Subcutaneous abdominal adipose tissue (tissue), 5 donors: ENCODE measurements at regions not wholly inside any gene's neighbourhood (a gene's known extent, or its start where the extent isn't known, plus 50 kb on each side); places are given as distances from the start of the nearest gene placed in this dataset.

Experiments
- H3K27ac ChIP-seq: one replicate; pipeline ENCODE4 v1.7.0; 2013; ENCODE audit warnings: low read depth, mild to moderate bottlenecking, inconsistent platforms, low read length, moderate library complexity
- H3K27me3 ChIP-seq, 5 donors: one replicate each; pipeline ENCODE4 v1.7.0; 2013; ENCODE audit warnings: low read length in 5 of 5, inconsistent platforms in 1 of 5; ENCODE audit not compliant: control insufficient read depth in 5 of 5, insufficient read depth in 4 of 5
- H3K36me3 ChIP-seq, 5 donors: one replicate each; pipeline ENCODE4 v1.7.0; 2013; ENCODE audit warnings: low read length in 5 of 5; ENCODE audit not compliant: control insufficient read depth in 5 of 5, insufficient read depth in 5 of 5
- H3K4me1 ChIP-seq, 5 donors: one replicate each; pipeline ENCODE4 v1.7.0; 2013; ENCODE audit warnings: low read length in 5 of 5, mild to moderate bottlenecking in 3 of 5, moderate library complexity in 1 of 5; ENCODE audit not compliant: control insufficient read depth in 5 of 5, insufficient read depth in 5 of 5
- H3K4me3 ChIP-seq, 5 donors: one replicate each; pipeline ENCODE4 v1.7.0; 2013; ENCODE audit warnings: low read length in 5 of 5, low read depth in 1 of 5
- H3K9ac ChIP-seq, 5 donors: one replicate each; pipeline ENCODE4 v1.7.0; 2013; ENCODE audit warnings: low read length in 5 of 5, mild to moderate bottlenecking in 4 of 5, moderate library complexity in 3 of 5
- H3K9me3 ChIP-seq, 5 donors: one replicate each; pipeline ENCODE4 v1.7.0; 2013; ENCODE audit warnings: low read length in 5 of 5; ENCODE audit not compliant: control insufficient read depth in 5 of 5
- donor health status: healthy.
- donor health status: healthy.
- donor health status: healthy.
- donor health status: healthy.
- donor health status: healthy.

DNA sequence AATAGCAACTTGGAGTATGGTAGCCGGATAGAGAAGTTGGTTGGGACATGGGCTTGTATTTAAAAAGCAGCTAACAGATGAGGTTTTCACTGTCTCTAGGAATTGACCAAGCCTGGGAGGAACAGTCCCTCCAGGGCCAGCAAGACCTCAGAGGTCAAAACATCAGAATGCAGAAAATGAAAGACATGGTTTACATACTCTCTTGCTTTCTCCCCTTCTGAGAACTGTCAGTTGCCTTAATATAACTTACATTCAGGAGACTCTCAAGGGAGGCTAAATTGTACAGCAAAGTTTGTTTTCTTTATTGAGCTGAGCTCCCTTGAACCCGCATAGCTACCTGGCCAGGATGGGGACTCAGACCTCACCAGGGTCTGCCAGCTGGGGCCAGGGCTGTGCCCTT lies 179.3 kb downstream of the GAS1 start:
- no peak overlapping the region for H3K4me3 ChIP-seq
- peaks cover 0 to 3% (median 0%) of the 10 kb centered on the region in 5 donors for H3K27me3 ChIP-seq
- no peak overlapping the region for H3K9ac ChIP-seq
- H3K27ac ChIP-seq, result no peak overlapping the region
- no peaks in the 10 kb centered on the region for H3K9me3 ChIP-seq
- peaks cover 0 to 29% (median 10%) of the 10 kb centered on the region in 5 donors for H3K4me1 ChIP-seq
- no peaks in the 10 kb centered on the region for H3K36me3 ChIP-seq

GRCh38 chr9:86767373-86767772 lies 179.9 kb downstream of the GAS1 start:
- Histone ChIP-seq H3K9ac (no peak overlapping the region), H3K27me3 (peaks cover 0 to 3% (median 0%) of the 10 kb centered on the region in 5 donors), H3K27ac (no peak overlapping the region), H3K36me3 (no peaks in the 10 kb centered on the region), H3K4me3 (no peak overlapping the region), H3K9me3 (no peaks in the 10 kb centered on the region), H3K4me1 (peaks cover 0 to 29% (median 10%) of the 10 kb centered on the region in 5 donors)

GRCh38 chr9:86766912-86767311 lies 180.4 kb downstream of the GAS1 start:
- Histone ChIP-seq H3K36me3 (no peaks in the 10 kb centered on the region), H3K9ac (no peak overlapping the region), H3K27ac (no peak overlapping the region), H3K27me3 (peaks cover 0 to 2% (median 0%) of the 10 kb centered on the region in 5 donors), H3K4me3 (no peak overlapping the region), H3K9me3 (no peaks in the 10 kb centered on the region), H3K4me1 (peaks cover 0 to 25% (median 10%) of the 10 kb centered on the region in 5 donors)

DNA sequence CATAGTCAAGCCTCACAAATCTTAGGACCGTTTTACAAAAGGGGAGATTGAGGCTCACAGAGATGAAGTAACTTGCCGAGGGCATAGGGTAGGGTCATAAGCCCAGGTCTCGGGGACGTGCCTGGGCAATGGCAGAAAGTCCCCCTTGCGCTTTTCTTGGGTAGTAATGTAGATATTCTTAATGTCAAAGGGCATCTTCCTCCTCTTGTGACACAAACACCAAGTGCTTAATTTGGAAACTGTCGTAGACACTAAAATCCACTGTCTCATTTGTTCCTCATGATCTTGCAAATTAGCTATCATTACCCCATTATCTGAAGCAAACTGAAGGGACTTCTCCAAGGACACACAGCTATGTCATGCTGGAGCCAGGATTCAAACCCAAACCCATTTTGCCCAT lies 180.8 kb downstream of the GAS1 start:
- Histone ChIP-seq H3K9ac (no peak overlapping the region), H3K27ac (no peak overlapping the region), H3K27me3 (no peaks in the 10 kb centered on the region), H3K4me3 (no peak overlapping the region), H3K4me1 (peaks cover 0 to 23% (median 10%) of the 10 kb centered on the region in 5 donors), H3K36me3 (no peaks in the 10 kb centered on the region), H3K9me3 (no peaks in the 10 kb centered on the region)

GRCh38 chr9:86765746-86766430 lies 181.4 kb downstream of the GAS1 start:
- Histone ChIP-seq H3K27ac (no peak overlapping the region), H3K9ac (no peak overlapping the region), H3K4me1 (peaks cover 0 to 23% (median 10%) of the 10 kb centered on the region in 5 donors), H3K9me3 (no peaks in the 10 kb centered on the region), H3K36me3 (no peaks in the 10 kb centered on the region), H3K4me3 (no peak overlapping the region), H3K27me3 (no peaks in the 10 kb centered on the region)

DNA sequence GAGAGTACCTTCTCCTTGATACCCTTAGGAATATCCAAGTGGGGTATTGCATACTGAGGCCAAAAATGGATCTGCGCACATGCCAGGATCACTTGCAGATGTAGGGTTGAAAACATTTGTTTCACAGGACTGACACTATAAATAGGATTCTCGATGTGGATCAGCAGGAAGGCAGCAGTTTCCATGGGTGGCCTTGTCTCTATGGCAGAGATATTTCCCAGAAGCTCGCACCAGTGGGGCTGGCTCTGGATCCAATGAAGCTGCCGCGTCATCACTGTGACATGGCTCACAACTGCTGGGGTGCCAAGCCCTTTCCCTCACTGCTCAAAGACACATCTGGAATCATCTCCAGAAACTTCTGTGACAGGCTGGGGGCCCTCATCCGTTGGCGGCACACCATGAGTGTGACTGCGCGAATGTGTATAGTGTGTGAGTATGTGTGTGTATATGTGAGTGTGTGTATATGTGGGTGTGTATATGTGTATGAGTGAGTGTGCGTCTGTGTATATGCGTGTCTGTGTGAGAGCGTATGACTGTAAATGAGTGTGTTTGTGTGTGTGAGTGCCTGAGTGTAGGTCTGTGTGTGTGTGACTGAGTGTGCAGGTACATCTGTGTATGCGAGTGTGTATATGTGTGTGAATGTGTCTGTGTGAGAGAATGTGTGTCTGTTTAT lies 182.5 kb downstream of the GAS1 start:
- no peak overlapping the region for H3K9ac ChIP-seq
- H3K4me1 ChIP-seq, result peaks cover 0 to 23% (median 10%) of the 10 kb centered on the region in 5 donors
- H3K27me3 ChIP-seq, result no peaks in the 10 kb centered on the region
- no peaks in the 10 kb centered on the region for H3K36me3 ChIP-seq
- H3K27ac ChIP-seq, result no peak overlapping the region
- H3K4me3 ChIP-seq, result no peak overlapping the region
- no peaks in the 10 kb centered on the region for H3K9me3 ChIP-seq

GRCh38 chr9:86764221-86764624 lies 183.1 kb downstream of the GAS1 start:
- Histone ChIP-seq H3K4me1 (peaks cover 0 to 23% (median 10%) of the 10 kb centered on the region in 5 donors), H3K27me3 (no peaks in the 10 kb centered on the region), H3K9me3 (no peaks in the 10 kb centered on the region), H3K27ac (no peak overlapping the region), H3K36me3 (no peaks in the 10 kb centered on the region), H3K9ac (no peak overlapping the region), H3K4me3 (no peak overlapping the region)

GRCh38 chr9:86763791-86764190 lies 183.5 kb downstream of the GAS1 start:
- Histone ChIP-seq H3K36me3 (no peaks in the 10 kb centered on the region), H3K4me3 (no peak overlapping the region), H3K27ac (no peak overlapping the region), H3K4me1 (peaks cover 0 to 23% (median 10%) of the 10 kb centered on the region in 5 donors), H3K9me3 (no peaks in the 10 kb centered on the region), H3K9ac (no peak overlapping the region), H3K27me3 (no peaks in the 10 kb centered on the region)

DNA sequence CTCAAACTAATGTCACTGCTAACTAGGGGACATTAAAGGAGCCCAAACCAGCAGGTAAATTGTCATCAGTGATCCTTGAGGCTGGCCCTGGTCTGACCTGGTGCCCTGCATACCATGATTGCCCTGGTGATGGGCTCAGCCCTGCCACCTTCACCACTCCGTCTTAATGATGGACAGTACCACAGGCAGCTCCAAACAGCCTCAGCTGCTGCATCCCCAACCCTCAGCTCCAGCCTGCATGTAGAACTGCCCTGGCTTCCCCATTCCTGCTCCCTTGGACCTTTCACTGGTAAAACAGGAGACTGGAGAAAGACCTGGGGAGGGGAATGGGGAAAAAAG lies 190.0 kb downstream of the GAS1 start:
- Histone ChIP-seq H3K36me3 (no peaks in the 10 kb centered on the region), H3K4me1 (peaks cover 0 to 6% (median 6%) of the 10 kb centered on the region in 5 donors), H3K27ac (no peak overlapping the region), H3K9ac (no peak overlapping the region), H3K9me3 (no peaks in the 10 kb centered on the region), H3K4me3 (no peak overlapping the region), H3K27me3 (peaks cover 0 to 3% (median 0%) of the 10 kb centered on the region in 5 donors)

DNA sequence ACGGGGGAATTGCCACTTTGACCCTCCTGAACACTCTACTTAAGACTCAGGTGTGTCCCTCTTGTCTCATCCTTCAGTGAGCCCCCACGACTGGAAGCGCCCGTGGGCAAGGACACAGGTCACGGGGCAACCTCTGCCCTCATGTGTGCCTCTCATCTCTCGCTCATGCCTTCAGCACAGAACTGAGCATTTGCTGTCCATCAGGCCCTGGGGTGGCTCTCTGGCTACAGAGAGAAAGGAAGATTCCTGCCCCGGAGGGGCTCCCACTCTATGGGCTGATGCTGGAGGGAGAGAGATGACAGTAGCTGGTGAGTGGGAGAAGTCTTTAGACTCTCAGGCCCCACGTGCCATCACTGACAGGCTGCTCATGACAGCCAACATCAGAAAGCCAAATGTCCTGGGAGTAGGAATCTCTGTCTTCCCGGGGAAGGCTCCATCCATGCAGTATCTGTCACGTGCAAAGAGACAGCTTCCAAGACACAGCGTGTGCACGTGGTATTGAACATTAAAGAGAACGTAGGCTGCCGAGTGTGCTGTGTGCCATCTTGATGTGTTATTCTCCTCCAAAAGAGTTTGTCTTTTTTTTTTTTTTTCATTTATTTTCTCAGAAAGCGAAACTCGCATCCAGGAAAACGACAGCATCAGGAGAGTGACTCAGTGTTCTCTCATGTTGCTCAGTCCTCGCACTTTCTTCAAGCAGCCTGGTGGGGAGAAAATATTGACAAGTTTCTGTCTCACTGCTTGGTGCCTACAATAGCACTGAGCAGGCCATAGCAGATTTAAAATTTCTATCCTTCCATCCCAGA lies 190.5 kb downstream of the GAS1 start:
- Histone ChIP-seq H3K9me3 (no peaks in the 10 kb centered on the region), H3K27me3 (peaks cover 0 to 3% (median 0%) of the 10 kb centered on the region in 5 donors), H3K9ac (no peak overlapping the region), H3K4me3 (no peak overlapping the region), H3K36me3 (no peaks in the 10 kb centered on the region), H3K4me1 (peaks cover 0 to 6% (median 6%) of the 10 kb centered on the region in 5 donors), H3K27ac (no peak overlapping the region)
